Peyer's patch (tissue), 4 donors: ENCODE measurements at regions not wholly inside any gene's neighbourhood (a gene's known extent, or its start where the extent isn't known, plus 50 kb on each side); places are given as distances from the start of the nearest gene placed in this dataset.

Experiments
- DNase-seq, 3 donors: peaks; one replicate each; pipeline ENCODE4 v3.0.0-alpha.2; 2017 to 2019
- H3K27ac ChIP-seq, 4 donors: fragments of 200-600 bp; sonication (generic); one replicate each; pipeline ENCODE4 v1.5.1; 2016 to 2019
- H3K27me3 ChIP-seq, 2 donors: fragments of 200-600 bp; sonication (generic); one replicate each; pipeline ENCODE4 v1.5.1; 2019
- H3K36me3 ChIP-seq, 3 donors: fragments of 200-600 bp; sonication (generic); one replicate each; pipeline ENCODE4 v1.5.1; 2016 to 2019
- H3K4me1 ChIP-seq, 4 donors: fragments of 200-600 bp; sonication (generic); one replicate each; pipeline ENCODE4 v1.5.1; 2016 to 2019
- H3K4me3 ChIP-seq, 4 donors: fragments of 200-600 bp; sonication (generic); 1 replicate in 3 of 4; 2 replicates in 1 of 4; pipeline ENCODE4 v1.5.1; 2016 to 2019; ENCODE audit warnings: mild to moderate bottlenecking in 1 of 4
- H3K9me3 ChIP-seq, 4 donors: fragments of 200-600 bp; sonication (generic); one replicate each; pipeline ENCODE4 v1.5.1; 2016 to 2019; ENCODE audit warnings: mild to moderate bottlenecking in 1 of 4
- CTCF ChIP-seq, 6 experiments: fragments of 450-650 bp in 4 of 6; fragments of 200-600 bp in 2 of 6; sonication (generic) in 1 of 6; IDR thresholded peaks; one replicate each; pipeline ENCODE4 v1.5.1; 2017 to 2019; ENCODE audit warnings: antibody characterized with exemption in 6 of 6, mild to moderate bottlenecking in 3 of 6, moderate library complexity in 1 of 6
- POLR2A ChIP-seq, 2 donors: fragments of 450-650 bp; IDR thresholded peaks; one replicate each; pipeline ENCODE4 v1.5.1; 2017; ENCODE audit warnings: antibody characterized with exemption in 2 of 2, mild to moderate bottlenecking in 2 of 2, moderate library complexity in 2 of 2

GRCh38 chr20:21902391-21902790 is 196.9 kb downstream of the PAX1 start:
- no peak for DNase-seq
- H3K9me3 ChIP-seq = no peaks in the 10 kb centered on the region
- no peaks in the 10 kb centered on the region for H3K36me3 ChIP-seq

GRCh38 chr20:21901470-21902275 is 196.2 kb downstream of the PAX1 start:
- Histone ChIP-seq H3K27ac (no peak overlapping the region), H3K9me3 (no peaks in the 10 kb centered on the region), H3K36me3 (no peaks in the 10 kb centered on the region), H3K4me1 (no peaks in the 10 kb centered on the region), H3K27me3 (no peaks in the 10 kb centered on the region), H3K4me3 (no peak overlapping the region)
- no peak for DNase-seq
- TF ChIP-seq CTCF (IDR thresholded peaks at IDR 0.05) (no peak), POLR2A (IDR thresholded peaks at IDR 0.05) (no peak)

More at GRCh38 chr20:21902391-21902790, 196.9 kb downstream of the PAX1 start:
- Histone ChIP-seq H3K4me3 (no peak overlapping the region), H3K27ac (no peak overlapping the region), H3K4me1 (no peaks in the 10 kb centered on the region), H3K27me3 (no peaks in the 10 kb centered on the region)
- no peak for TF ChIP-seq POLR2A (IDR thresholded peaks at IDR 0.05)
- TF ChIP-seq CTCF (IDR thresholded peaks at IDR 0.05) = no peak

GRCh38 chr20:21900431-21900830 is 195.0 kb downstream of the PAX1 start:
- no peaks in the 10 kb centered on the region for H3K9me3 ChIP-seq
- no peaks in the 10 kb centered on the region for H3K36me3 ChIP-seq
- no peaks in the 10 kb centered on the region for H3K4me1 ChIP-seq
- H3K4me3 ChIP-seq = no peak overlapping the region
- TF ChIP-seq CTCF (IDR thresholded peaks at IDR 0.05) = no peak
- no peak for TF ChIP-seq POLR2A (IDR thresholded peaks at IDR 0.05)
- DNase-seq = no peak
- H3K27me3 ChIP-seq = no peaks in the 10 kb centered on the region
- no peak overlapping the region for H3K27ac ChIP-seq

- no peaks in the 10 kb centered on the region for H3K27me3 ChIP-seq
- H3K27ac ChIP-seq = no peak overlapping the region
- TF ChIP-seq POLR2A (IDR thresholded peaks at IDR 0.05) = no peak
- no peak for TF ChIP-seq CTCF (IDR thresholded peaks at IDR 0.05)
- H3K4me1 ChIP-seq = no peaks in the 10 kb centered on the region
- no peaks in the 10 kb centered on the region for H3K9me3 ChIP-seq
- no peak overlapping the region for H3K4me3 ChIP-seq
- H3K36me3 ChIP-seq = no peaks in the 10 kb centered on the region
- no peak for DNase-seq
Measured at GRCh38 chr20:21874921-21875320, 169.5 kb downstream of the PAX1 start.

- no peak for DNase-seq
- Histone ChIP-seq H3K9me3 (no peaks in the 10 kb centered on the region), H3K4me3 (no peak overlapping the region), H3K27ac (no peak overlapping the region), H3K36me3 (no peaks in the 10 kb centered on the region), H3K4me1 (no peaks in the 10 kb centered on the region), H3K27me3 (no peaks in the 10 kb centered on the region)
- no peak for TF ChIP-seq POLR2A (IDR thresholded peaks at IDR 0.05)
Measured at GRCh38 chr20:21874127-21874526, 168.7 kb downstream of the PAX1 start.

- no peaks in the 10 kb centered on the region for H3K36me3 ChIP-seq
- no peak for TF ChIP-seq POLR2A (IDR thresholded peaks at IDR 0.05)
- no peak overlapping the region for H3K4me3 ChIP-seq
Measured at GRCh38 chr20:21873291-21873690, 167.8 kb downstream of the PAX1 start.

More at GRCh38 chr20:21873291-21873690, 167.8 kb downstream of the PAX1 start:
- no peak for DNase-seq
- Histone ChIP-seq H3K9me3 (no peaks in the 10 kb centered on the region), H3K27me3 (no peaks in the 10 kb centered on the region), H3K27ac (no peak overlapping the region), H3K4me1 (no peaks in the 10 kb centered on the region)
